Hepatocyte (in vitro differentiated cells): ENCODE measurements at regions not wholly inside any gene's neighbourhood (a gene's known extent, or its start where the extent isn't known, plus 50 kb on each side); places are given as distances from the start of the nearest gene placed in this dataset.

ENCODE experiments used
- DNase-seq: peaks from one replicate; pipeline ENCODE4 v3.0.0-alpha.2; 2016; ENCODE audit warnings: low spot score
- H2AFZ ChIP-seq: fragments of 200-600 bp; sonication (generic); 2 replicates; pipeline ENCODE4 v1.6.0; 2016; ENCODE audit warnings: antibody characterized with exemption, mild to moderate bottlenecking
- H3K27ac ChIP-seq: fragments of 200-600 bp; sonication (generic); 2 replicates; pipeline ENCODE4 v1.5.1; 2016; ENCODE audit warnings: mild to moderate bottlenecking
- H3K27me3 ChIP-seq: fragments of 200-600 bp; sonication (generic); 2 replicates; pipeline ENCODE4 v1.6.1; 2016
- H3K36me3 ChIP-seq: fragments of 200-600 bp; sonication (generic); replicated peaks from 2 replicates; pipeline ENCODE4 v1.5.1; 2016; ENCODE audit warnings: low read depth; ENCODE audit not compliant: insufficient read depth
- H3K4me1 ChIP-seq: fragments of 200-600 bp; sonication (generic); 2 replicates; pipeline ENCODE4 v1.5.1; 2016; ENCODE audit warnings: mild to moderate bottlenecking, moderate library complexity; ENCODE audit not compliant: insufficient read depth
- H3K4me2 ChIP-seq: fragments of 200-600 bp; sonication (generic); 2 replicates; pipeline ENCODE4 v1.6.0; 2016
- H3K4me3 ChIP-seq: fragments of 200-600 bp; sonication (generic); 2 replicates; pipeline ENCODE4 v1.5.1; 2016; ENCODE audit warnings: mild to moderate bottlenecking
- H3K79me2 ChIP-seq: fragments of 200-600 bp; sonication (generic); 2 replicates; pipeline ENCODE4 v1.6.0; 2017; ENCODE audit warnings: mild to moderate bottlenecking
- H3K9me2 ChIP-seq: fragments of 200-600 bp; sonication (generic); replicated peaks from 2 replicates; pipeline ENCODE4 v1.6.0; 2017; ENCODE audit warnings: mild to moderate bottlenecking; ENCODE audit not compliant: insufficient read depth
- H3K9me3 ChIP-seq: fragments of 200-600 bp; sonication (generic); 2 replicates; pipeline ENCODE4 v1.5.1; 2016; ENCODE audit warnings: low read depth, mild to moderate bottlenecking
- H4K20me1 ChIP-seq: fragments of 200-600 bp; sonication (generic); 2 replicates; pipeline ENCODE4 v1.6.0; 2016; ENCODE audit warnings: mild to moderate bottlenecking; ENCODE audit not compliant: insufficient read depth, poor library complexity, severe bottlenecking
- EZH2 ChIP-seq: fragments of 200-600 bp; sonication (generic); IDR thresholded peaks from 2 replicates; pipeline ENCODE4 v1.6.1; 2016; ENCODE audit warnings: antibody characterized with exemption, mild to moderate bottlenecking, borderline replicate concordance
- EZH2phosphoT487 ChIP-seq: fragments of 200-600 bp; sonication (generic); IDR thresholded peaks from one replicate; pipeline ENCODE4 v1.6.1; 2018; ENCODE audit warnings: antibody characterized with exemption, mild to moderate bottlenecking, low read depth, moderate library complexity; ENCODE audit not compliant: unreplicated experiment, severe bottlenecking
- WGBS: methylation state at CpG from one replicate; pipeline ENCODE4 v1.1.6; 2016; ENCODE audit warnings: low lambda C conversion rate; ENCODE audit errors: missing lambda C conversion rate; 5-methylcytosine and 5-hydroxymethylcytosine counted together
- TF ChIP-seq, protein P1 (sequence below): fragments of 200-600 bp; sonication (generic); IDR thresholded peaks from 2 replicates; pipeline ENCODE4 v1.5.1; 2016; ENCODE audit warnings: antibody characterized with exemption, mild to moderate bottlenecking; ENCODE audit not compliant: poor library complexity

DNA sequence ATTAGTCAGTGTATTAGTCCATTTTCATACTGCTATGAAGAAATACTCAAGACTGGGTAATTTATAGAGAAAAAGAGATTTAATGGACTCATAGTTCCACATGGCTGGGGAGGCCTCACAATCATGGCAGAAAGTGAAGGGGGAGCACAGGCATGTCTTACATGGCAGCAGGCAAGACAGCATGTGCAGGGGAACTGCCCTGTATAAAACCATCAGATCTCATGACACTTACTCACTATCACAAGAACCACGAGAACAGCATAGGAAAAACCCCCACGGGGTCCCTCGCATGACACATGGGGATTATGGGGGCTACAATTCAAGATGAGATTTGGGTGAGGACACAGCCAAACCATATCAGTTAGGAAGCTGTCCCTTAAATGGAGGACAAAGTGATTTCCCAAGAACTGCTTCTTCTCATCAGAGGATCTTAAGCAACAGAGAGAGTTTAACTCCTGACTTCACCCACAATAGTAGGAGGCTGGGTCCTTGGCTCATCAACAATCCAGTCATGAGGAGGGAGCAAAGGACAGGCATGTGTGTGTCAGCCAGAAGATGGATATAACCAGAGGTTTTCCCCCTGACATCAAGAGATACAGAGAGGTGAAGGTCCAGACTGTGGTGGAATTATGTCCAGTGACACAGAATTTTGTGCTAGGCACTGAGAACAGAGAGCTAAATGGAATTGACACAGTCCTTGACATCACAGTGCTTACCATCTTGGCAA lies 203.8 kb upstream of the SH3BP4 start:
- no peak overlapping the region for H3K4me3 ChIP-seq
- H3K79me2 ChIP-seq, result no peaks in the 10 kb centered on the region
- no peaks in the 10 kb centered on the region for H4K20me1 ChIP-seq
- H2AFZ ChIP-seq, result no peak overlapping the region
- no peaks in the 10 kb centered on the region for H3K9me3 ChIP-seq
- H3K36me3 ChIP-seq, result no peaks in the 10 kb centered on the region
- H3K9me2 ChIP-seq, result no peaks in the 10 kb centered on the region
- TF ChIP-seq, protein P1, sequence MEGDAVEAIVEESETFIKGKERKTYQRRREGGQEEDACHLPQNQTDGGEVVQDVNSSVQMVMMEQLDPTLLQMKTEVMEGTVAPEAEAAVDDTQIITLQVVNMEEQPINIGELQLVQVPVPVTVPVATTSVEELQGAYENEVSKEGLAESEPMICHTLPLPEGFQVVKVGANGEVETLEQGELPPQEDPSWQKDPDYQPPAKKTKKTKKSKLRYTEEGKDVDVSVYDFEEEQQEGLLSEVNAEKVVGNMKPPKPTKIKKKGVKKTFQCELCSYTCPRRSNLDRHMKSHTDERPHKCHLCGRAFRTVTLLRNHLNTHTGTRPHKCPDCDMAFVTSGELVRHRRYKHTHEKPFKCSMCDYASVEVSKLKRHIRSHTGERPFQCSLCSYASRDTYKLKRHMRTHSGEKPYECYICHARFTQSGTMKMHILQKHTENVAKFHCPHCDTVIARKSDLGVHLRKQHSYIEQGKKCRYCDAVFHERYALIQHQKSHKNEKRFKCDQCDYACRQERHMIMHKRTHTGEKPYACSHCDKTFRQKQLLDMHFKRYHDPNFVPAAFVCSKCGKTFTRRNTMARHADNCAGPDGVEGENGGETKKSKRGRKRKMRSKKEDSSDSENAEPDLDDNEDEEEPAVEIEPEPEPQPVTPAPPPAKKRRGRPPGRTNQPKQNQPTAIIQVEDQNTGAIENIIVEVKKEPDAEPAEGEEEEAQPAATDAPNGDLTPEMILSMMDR, result no peak
- TF ChIP-seq EZH2phosphoT487 (no peak), EZH2 (no peak)
- no peak overlapping the region for H3K27ac ChIP-seq
- 89% methylated on average over 3 of the region's 3 CpGs for WGBS
- DNase-seq, result no peak
- no peak overlapping the region for H3K4me2 ChIP-seq
- no peaks in the 10 kb centered on the region for H3K4me1 ChIP-seq
- no peaks in the 10 kb centered on the region for H3K27me3 ChIP-seq

DNA sequence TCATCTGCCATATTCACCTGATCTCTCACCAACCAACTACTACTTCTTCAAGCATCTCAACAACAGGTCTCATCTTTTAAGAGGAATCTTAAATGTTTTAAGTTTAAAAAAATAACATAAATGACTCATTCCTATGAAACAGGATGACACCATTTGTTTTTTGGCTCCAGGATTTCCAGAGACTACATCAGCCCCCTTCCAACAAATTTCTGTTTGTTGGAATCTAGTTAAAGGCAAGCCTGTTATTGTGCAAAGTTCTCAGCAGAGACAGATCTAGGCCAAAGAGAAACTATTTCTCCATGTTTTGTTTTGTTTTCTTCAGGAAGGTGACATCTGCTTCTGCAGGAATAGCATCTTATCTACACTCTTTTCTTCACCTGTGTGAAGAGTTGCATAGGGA lies 204.8 kb upstream of the SH3BP4 start:
- no peak for TF ChIP-seq EZH2
- Histone ChIP-seq H3K79me2 (no peaks in the 10 kb centered on the region), H3K4me3 (no peak overlapping the region), H3K4me2 (no peak overlapping the region), H4K20me1 (no peaks in the 10 kb centered on the region), H3K9me3 (no peaks in the 10 kb centered on the region), H3K27me3 (no peaks in the 10 kb centered on the region), H3K4me1 (no peaks in the 10 kb centered on the region), H2AFZ (no peak overlapping the region), H3K36me3 (no peaks in the 10 kb centered on the region), H3K27ac (no peak overlapping the region), H3K9me2 (no peaks in the 10 kb centered on the region)
- no peak for DNase-seq

DNA sequence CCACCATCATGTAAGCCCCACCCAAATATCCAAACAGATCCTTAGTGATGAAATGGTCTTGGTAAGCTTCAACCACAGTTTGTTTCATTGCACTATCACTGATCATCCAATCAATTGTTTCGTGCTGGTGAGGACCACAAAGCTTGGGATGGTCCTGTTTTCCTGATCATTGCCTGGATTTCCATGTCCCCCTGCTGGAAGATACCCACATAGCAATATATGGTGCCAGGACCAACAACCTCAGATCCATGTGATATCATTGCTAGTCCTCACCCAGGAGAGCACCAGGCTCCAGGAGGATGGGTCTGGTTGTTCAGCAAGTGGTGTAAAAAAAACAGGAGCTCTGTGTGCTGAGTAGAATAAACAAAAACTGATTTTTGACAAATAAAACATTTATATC lies 206.5 kb upstream of the SH3BP4 start:
- no peaks in the 10 kb centered on the region for H3K9me3 ChIP-seq
- H2AFZ ChIP-seq, result no peak overlapping the region
- no peak overlapping the region for H3K4me2 ChIP-seq
- no peaks in the 10 kb centered on the region for H3K4me1 ChIP-seq
- H3K27me3 ChIP-seq, result no peaks in the 10 kb centered on the region
- TF ChIP-seq EZH2 (no peak), EZH2phosphoT487 (no peak)
- TF ChIP-seq, protein P1, result no peak
- H3K36me3 ChIP-seq, result no peaks in the 10 kb centered on the region
- 79% methylated on average over 1 of the region's 1 CpG for WGBS
- no peaks in the 10 kb centered on the region for H3K9me2 ChIP-seq
- no peak for DNase-seq
- H3K27ac ChIP-seq, result no peak overlapping the region
- H3K4me3 ChIP-seq, result no peak overlapping the region
- no peaks in the 10 kb centered on the region for H4K20me1 ChIP-seq
- no peaks in the 10 kb centered on the region for H3K79me2 ChIP-seq

DNA sequence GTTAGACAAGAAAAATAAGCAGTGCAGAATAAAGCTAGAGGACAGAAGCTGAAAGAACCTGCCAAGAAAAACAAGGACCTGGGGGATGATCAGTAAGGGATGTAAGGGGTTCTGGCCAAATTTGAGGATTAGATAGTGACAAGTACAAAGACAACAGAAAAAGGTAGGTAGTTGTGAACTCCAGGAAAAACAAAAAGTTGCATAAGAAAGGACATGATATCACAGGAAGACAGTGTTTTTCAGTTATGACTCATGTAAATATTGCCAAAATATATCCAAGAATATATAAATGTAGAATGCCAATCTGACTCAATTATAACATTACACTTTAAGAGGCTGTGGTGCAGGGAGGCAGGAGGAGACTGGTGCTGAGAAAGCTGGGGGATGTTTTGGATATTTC lies 209.8 kb upstream of the SH3BP4 start:
- H3K4me2 ChIP-seq, result no peak overlapping the region
- H3K4me1 ChIP-seq, result no peaks in the 10 kb centered on the region
- H3K36me3 ChIP-seq, result no peaks in the 10 kb centered on the region
- H3K4me3 ChIP-seq, result no peak overlapping the region
- no peak for DNase-seq
- no peaks in the 10 kb centered on the region for H3K79me2 ChIP-seq
- TF ChIP-seq EZH2phosphoT487, result no peak
- no peaks in the 10 kb centered on the region for H3K9me3 ChIP-seq
- H3K27me3 ChIP-seq, result no peaks in the 10 kb centered on the region
- no peaks in the 10 kb centered on the region for H3K9me2 ChIP-seq
- H4K20me1 ChIP-seq, result no peaks in the 10 kb centered on the region
- no peak overlapping the region for H2AFZ ChIP-seq
- H3K27ac ChIP-seq, result no peak overlapping the region
